ENCODE measurements at regions not wholly inside any gene's neighbourhood (a gene's known extent, or its start where the extent isn't known, plus 50 kb on each side); places are given as distances from the start of the nearest gene placed in this dataset.

DNA sequence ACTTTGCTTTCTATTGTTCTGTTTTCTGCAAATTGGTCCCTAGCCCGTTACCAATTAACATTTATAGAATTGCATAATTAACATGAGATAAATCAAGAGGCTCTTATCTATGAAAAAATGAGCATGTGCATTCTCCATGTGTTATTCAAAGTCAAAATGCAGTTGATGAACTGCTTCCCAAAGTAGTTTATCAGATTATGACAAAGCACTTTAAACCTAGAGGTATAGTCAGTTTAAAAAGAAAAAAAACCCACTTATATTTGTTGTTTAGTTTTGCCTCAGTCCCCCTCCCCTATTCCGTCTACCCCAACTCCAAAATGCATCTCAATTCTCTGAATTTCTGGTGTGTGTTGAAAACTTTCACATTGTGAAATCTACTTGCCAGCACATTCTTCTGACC lies 119.5 kb downstream of the ATXN3L start:
- TF ChIP-seq, protein P1, sequence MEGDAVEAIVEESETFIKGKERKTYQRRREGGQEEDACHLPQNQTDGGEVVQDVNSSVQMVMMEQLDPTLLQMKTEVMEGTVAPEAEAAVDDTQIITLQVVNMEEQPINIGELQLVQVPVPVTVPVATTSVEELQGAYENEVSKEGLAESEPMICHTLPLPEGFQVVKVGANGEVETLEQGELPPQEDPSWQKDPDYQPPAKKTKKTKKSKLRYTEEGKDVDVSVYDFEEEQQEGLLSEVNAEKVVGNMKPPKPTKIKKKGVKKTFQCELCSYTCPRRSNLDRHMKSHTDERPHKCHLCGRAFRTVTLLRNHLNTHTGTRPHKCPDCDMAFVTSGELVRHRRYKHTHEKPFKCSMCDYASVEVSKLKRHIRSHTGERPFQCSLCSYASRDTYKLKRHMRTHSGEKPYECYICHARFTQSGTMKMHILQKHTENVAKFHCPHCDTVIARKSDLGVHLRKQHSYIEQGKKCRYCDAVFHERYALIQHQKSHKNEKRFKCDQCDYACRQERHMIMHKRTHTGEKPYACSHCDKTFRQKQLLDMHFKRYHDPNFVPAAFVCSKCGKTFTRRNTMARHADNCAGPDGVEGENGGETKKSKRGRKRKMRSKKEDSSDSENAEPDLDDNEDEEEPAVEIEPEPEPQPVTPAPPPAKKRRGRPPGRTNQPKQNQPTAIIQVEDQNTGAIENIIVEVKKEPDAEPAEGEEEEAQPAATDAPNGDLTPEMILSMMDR (conservative IDR thresholded peaks at IDR 0.05; ENCODE audit: low read depth, low read length) = no peak
- TF ChIP-seq MXI1 (IDR thresholded peaks at IDR 0.05; ENCODE audit: borderline replicate concordance, low read depth, low read length) (no peak), POLR2A (IDR thresholded peaks at IDR 0.05; ENCODE audit: low read depth, low read length) (no peak), SMC3 (IDR thresholded peaks at IDR 0.05; ENCODE audit: low read depth, low read length) (no peak), MAFK (IDR thresholded peaks at IDR 0.05; ENCODE audit: low read depth, low read length) (no peak), BHLHE40 (IDR thresholded peaks at IDR 0.05; ENCODE audit: low read depth, low read length) (no peak), RCOR1 (IDR thresholded peaks at IDR 0.05; ENCODE audit: insufficient replicate concordance, low read length) (no peak), RFX5 (IDR thresholded peaks at IDR 0.05; ENCODE audit: low read depth, low read length) (no peak), CEBPB (IDR thresholded peaks at IDR 0.05; ENCODE audit: low read depth, low read length) (no peak), FOS (IDR thresholded peaks at IDR 0.05; ENCODE audit: low read depth, low read length) (no peak), MAZ (IDR thresholded peaks at IDR 0.05; ENCODE audit: borderline replicate concordance, low read depth, low read length) (no peak)
- TF ChIP-seq, protein P2, sequence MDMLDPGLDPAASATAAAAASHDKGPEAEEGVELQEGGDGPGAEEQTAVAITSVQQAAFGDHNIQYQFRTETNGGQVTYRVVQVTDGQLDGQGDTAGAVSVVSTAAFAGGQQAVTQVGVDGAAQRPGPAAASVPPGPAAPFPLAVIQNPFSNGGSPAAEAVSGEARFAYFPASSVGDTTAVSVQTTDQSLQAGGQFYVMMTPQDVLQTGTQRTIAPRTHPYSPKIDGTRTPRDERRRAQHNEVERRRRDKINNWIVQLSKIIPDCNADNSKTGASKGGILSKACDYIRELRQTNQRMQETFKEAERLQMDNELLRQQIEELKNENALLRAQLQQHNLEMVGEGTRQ (IDR thresholded peaks at IDR 0.05; ENCODE audit: low read depth, low read length) = no peak
